NCI-H187 treated with DMSO at 0.1 percent for 48 hours (cell line): ENCODE measurements at regions not wholly inside any gene's neighbourhood (a gene's known extent, or its start where the extent isn't known, plus 50 kb on each side); places are given as distances from the start of the nearest gene placed in this dataset.

Experiments used
- DNase-seq: peaks from one replicate; lab custom pipeline; 2025; lab: John Stamatoyannopoulos, UW

- DNase-seq, result no peak
Measured at GRCh38 chr9:80222466-80223169, 650.9 kb downstream of the TLE4 start.

GRCh38 chr9:80218328-80218727, 646.6 kb downstream of the TLE4 start:
- DNase-seq, result no peak

GRCh38 chr9:80213613-80214012, 641.8 kb downstream of the TLE4 start:
- no peak for DNase-seq

GRCh38 chr9:80208696-80209095, 636.9 kb downstream of the TLE4 start:
- DNase-seq, result no peak

GRCh38 chr9:80204054-80204453, 632.3 kb downstream of the TLE4 start:
- no peak for DNase-seq

GRCh38 chr9:80197661-80198060, 625.9 kb downstream of the TLE4 start:
- DNase-seq, result no peak

- no peak for DNase-seq
Measured at GRCh38 chr9:80191108-80191507, 619.3 kb downstream of the TLE4 start.

GRCh38 chr9:80188579-80188978, 616.8 kb downstream of the TLE4 start:
- no peak for DNase-seq

- DNase-seq, result no peak
Measured at GRCh38 chr9:80185112-80185738, 613.5 kb downstream of the TLE4 start.

- no peak for DNase-seq
Measured at GRCh38 chr9:80177949-80178480, 606.2 kb downstream of the TLE4 start.

GRCh38 chr9:80175286-80176150, 603.8 kb downstream of the TLE4 start:
- no peak for DNase-seq

GRCh38 chr9:80163889-80164288, 592.1 kb downstream of the TLE4 start:
- DNase-seq, result no peak

- no peak for DNase-seq
Measured at GRCh38 chr9:80158554-80159170, 586.9 kb downstream of the TLE4 start.

GRCh38 chr9:80158131-80158530, 586.4 kb downstream of the TLE4 start:
- no peak for DNase-seq

GRCh38 chr9:80157561-80157983, 585.8 kb downstream of the TLE4 start:
- DNase-seq, result no peak

GRCh38 chr9:80156756-80157472, 585.1 kb downstream of the TLE4 start:
- DNase-seq, result no peak

- DNase-seq, result no peak
Measured at GRCh38 chr9:80156262-80156661, 584.5 kb downstream of the TLE4 start.

- no peak for DNase-seq
Measured at GRCh38 chr9:80147866-80148265, 576.1 kb downstream of the TLE4 start.

GRCh38 chr9:80146466-80146865, 574.7 kb downstream of the TLE4 start:
- no peak for DNase-seq

- DNase-seq, result no peak
Measured at GRCh38 chr9:80144856-80145255, 573.1 kb downstream of the TLE4 start.

- DNase-seq, result no peak
Measured at GRCh38 chr9:80144406-80144805, 572.6 kb downstream of the TLE4 start.

- no peak for DNase-seq
Measured at GRCh38 chr9:80143899-80144298, 572.1 kb downstream of the TLE4 start.
